ENCODE measurements at regions not wholly inside any gene's neighbourhood (a gene's known extent, or its start where the extent isn't known, plus 50 kb on each side); places are given as distances from the start of the nearest gene placed in this dataset.

DNA sequence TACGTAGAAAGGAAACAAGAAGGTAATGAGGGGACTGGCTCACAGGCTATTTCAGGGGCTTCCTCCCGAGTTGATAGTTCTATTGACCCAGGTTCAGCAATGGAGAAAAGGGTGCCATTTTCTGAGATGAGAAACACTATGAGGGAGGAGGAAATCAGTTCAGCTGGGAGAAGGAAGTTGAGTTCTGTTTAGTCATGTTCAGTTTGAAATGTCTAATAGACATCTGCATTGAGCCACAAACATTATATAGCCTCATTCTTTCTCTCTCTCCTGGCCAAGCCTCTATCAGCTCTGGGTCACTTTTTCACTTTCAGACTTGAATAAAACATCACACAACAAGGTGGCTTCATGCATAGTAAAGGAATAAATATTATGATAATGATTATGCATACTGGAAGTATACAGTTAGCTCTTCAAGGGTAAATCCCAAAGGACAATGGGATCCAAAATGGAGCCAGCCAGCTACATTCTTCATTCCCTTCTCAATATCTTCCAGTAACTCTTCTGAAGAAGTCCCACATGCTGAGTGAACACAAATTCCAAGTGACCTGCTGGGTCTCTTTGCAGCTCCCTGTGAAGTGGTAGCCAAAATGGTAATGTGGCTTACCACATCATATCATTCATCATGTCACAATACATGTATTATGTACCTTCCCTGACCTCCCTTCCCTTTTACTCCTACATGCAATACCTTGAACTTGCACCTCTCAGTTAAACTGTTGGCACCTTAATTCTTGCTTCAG lies 80.9 kb upstream of the CD44 start:
- TF ChIP-seq, protein P1, sequence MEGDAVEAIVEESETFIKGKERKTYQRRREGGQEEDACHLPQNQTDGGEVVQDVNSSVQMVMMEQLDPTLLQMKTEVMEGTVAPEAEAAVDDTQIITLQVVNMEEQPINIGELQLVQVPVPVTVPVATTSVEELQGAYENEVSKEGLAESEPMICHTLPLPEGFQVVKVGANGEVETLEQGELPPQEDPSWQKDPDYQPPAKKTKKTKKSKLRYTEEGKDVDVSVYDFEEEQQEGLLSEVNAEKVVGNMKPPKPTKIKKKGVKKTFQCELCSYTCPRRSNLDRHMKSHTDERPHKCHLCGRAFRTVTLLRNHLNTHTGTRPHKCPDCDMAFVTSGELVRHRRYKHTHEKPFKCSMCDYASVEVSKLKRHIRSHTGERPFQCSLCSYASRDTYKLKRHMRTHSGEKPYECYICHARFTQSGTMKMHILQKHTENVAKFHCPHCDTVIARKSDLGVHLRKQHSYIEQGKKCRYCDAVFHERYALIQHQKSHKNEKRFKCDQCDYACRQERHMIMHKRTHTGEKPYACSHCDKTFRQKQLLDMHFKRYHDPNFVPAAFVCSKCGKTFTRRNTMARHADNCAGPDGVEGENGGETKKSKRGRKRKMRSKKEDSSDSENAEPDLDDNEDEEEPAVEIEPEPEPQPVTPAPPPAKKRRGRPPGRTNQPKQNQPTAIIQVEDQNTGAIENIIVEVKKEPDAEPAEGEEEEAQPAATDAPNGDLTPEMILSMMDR (IDR thresholded peaks at IDR 0.05; ENCODE audit: low read depth, low read length): no peak
- DNase-seq (ENCODE audit: extremely low read depth, low read depth): no peak

DNA sequence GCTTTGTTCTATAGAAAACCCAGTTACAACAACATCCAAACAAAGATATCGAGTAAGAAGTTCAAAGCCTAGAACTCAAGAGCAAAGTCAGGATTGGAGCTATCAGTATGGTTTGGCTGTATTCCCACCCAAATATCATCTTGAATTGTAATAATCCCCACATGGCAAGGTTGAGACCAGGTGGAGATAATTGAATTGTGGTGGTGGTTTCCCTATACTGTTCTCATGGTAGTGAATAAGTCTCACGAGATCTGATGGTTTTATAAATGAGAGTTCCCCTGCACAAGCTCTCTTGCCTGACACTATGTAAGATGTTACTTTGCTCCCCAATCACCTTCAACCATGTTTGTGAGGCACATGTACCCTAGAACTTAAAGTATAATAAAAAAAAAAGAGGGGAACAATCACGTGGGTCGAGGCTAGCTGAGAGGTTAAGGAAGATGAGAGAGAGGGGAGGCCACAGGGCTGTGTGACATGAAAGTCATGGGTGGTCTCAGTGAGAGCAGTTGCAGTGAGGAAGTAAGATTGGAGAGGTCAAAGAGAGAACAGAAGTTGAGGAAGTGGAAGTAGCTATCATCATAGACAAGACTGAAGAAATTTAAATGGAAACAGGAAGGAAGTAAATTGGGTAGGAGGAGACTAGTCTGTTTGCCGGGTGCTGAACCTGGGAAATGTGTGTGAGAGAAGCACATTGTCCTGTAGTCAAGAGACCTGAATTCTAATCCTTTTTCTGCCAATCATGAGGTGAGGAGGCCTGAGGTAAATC lies 80.1 kb upstream of the CD44 start:
- TF ChIP-seq, protein P1 (IDR thresholded peaks at IDR 0.05; ENCODE audit: low read depth, low read length): no peak
- no peak for DNase-seq (ENCODE audit: extremely low read depth, low read depth)

DNA sequence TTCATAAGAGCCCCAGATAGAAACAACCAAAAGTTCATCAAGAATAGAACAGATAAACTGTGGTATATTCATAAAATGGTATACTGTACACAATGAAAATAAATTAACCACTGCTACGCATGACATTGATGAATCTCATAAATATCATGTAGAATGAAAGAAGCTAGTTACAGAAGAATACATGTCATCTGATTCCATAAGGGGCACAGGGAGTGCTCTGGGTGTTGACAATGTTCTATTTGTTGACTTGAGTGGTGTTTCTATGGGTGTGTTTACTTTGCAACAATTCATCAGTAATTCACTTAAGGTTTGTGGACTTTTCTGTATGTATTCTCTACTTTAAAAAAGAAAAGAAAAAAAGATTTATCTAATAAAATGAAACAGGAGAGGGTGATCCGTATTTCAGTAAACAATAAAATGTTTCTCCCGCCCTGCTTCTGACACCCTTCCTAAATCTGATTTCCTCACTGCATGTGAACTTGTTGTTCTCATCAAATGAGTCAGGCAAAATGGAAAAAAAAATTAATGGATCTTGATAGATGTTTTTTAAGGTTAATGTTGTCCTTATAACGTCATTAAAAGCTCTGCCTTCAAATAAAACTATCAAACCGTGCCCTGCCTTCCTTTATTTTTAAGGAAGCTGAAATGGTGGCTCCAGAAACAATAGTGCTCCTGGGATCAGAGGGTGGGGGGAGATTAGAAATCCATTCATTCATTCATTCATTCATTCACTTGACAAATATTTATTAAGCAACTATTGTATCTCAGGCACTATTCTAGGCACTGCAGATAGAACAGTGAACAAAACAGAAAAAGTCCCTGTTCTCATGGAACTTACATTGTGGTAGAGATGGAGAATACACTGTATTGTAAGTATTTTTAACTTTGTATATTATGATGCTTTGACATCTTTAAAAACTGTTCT lies 77.2 kb upstream of the CD44 start:
- DNase-seq (ENCODE audit: extremely low read depth, low read depth): no peak

DNA sequence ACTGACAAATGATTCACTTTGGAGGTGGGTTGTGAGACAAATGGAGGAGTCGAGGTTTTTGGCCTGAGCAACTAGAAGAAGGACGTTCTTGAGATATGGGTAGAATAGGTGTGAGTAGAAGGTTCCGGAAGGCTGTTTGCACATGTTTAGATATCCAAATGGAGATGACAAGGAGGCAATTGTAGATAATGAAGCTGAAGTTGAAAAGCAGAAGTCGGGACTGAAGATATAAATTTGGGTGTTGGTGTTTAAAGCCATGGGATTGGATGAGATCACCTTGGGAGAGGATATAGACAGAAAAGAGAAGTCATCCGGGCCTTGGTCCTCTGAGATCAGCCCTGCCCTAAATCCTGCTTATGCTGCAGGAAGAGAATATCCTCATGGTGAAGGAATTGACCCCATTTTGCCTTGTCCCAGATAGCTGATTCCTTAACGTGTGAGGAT lies 75.5 kb upstream of the CD44 start:
- TF ChIP-seq, protein P1 (IDR thresholded peaks at IDR 0.05; ENCODE audit: low read depth, low read length): no peak
- no peak for DNase-seq (ENCODE audit: extremely low read depth, low read depth)

More for the DNA sequence above, 77.2 kb upstream of the CD44 start:
- TF ChIP-seq, protein P1 (IDR thresholded peaks at IDR 0.05; ENCODE audit: low read depth, low read length): no peak

DNA sequence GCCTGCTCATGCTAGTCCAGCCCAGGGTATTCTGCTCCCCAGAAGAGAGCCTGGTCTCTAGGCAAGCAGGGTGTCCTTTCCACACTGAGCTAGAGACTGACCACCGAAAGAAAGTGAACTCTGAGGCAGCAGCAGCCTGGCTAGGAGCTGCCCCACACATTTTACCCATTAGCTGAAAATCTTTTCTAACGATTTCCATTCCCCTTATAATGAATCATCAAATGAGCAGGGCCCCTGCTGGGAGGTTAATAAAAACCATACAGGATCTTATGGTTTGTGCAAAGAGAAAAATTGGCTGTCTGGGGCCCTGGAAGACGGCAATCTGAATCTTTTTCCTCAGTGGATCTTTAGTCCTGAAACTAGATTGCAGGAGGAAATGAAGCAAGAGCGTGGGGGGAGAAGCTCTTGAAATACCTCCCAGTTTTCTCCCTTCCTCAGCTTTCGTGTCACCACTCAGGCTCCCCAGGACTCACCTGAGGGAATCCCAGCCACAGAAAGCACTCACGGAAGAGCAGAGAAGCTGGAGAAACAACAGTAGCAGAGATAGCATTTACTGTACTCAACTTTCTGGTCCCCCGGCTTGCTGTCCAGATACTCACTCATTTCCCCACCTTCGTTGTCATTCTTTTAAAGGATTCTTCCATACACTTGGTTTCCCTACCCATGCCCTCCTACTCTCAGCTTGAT lies 74.7 kb upstream of the CD44 start:
- TF ChIP-seq, protein P1 (IDR thresholded peaks at IDR 0.05; ENCODE audit: low read depth, low read length): no peak

DNA sequence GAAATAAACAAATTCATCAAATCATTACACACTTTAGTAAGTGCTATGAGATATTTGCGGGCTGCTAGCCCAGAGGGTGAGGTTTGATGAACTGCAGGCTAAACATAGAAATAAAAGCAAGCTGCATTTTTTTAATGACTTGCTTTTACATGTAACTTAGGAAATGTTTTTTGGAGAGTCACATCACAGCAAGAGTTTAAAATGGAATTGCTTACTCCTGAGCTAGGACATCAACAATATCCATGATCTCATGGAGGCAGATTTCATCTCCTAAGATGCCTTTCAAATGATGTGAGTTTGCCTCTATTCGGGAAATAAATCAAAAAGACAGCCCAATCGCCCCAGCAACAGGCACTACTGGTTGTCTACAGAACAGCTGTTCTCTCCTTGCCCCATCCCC lies 73.4 kb upstream of the CD44 start:
- TF ChIP-seq, protein P1 (IDR thresholded peaks at IDR 0.05; ENCODE audit: low read depth, low read length): no peak
- DNase-seq (ENCODE audit: extremely low read depth, low read depth): no peak

More for the DNA sequence above, 74.7 kb upstream of the CD44 start:
- peak; percentile 63 for DNase-seq (ENCODE audit: extremely low read depth, low read depth)
